ENCODE measurements at regions not wholly inside any gene's neighbourhood (a gene's known extent, or its start where the extent isn't known, plus 50 kb on each side); places are given as distances from the start of the nearest gene placed in this dataset.

- no peak for TF ChIP-seq ZNF142 (CRISPR knock-in tag; IDR thresholded peaks at IDR 0.05)
These were observed 296.0 kb downstream of the ATPSCKMT start (continued) for GRCh38 chr5:9953691-9954090.

GRCh38 chr5:9951865-9952516, 297.7 kb downstream of the ATPSCKMT start:
- intact Hi-C loops (cut with micrococcal nuclease; ENCODE audit: unreplicated experiment) (no loop called here), in situ Hi-C loops (cut with HindIII; ENCODE audit: extremely low pct_ligation_motif_present, low pct_unique_long_range_greater_than_20kb) (no loop called here)
- ChIA-PET CTCF (ENCODE audit: low intra/inter-chr PET ratio, low total read pairs) (no interaction called here), POLR2A (no interaction called here)
- Histone ChIP-seq H3K9me3 (ENCODE audit: low read length) (no peaks in the 10 kb centered on the region), H4K20me1 (ENCODE audit: insufficient read depth, low read length) (no peaks in the 10 kb centered on the region), H3K9ac (ENCODE audit: insufficient read depth, low read depth, low read length) (no peak overlapping the region), H2AFZ (ENCODE audit: low read length) (no peak overlapping the region), H3K4me1 (ENCODE audit: insufficient read depth, low read length) (no peaks in the 10 kb centered on the region), H3K27ac (ENCODE audit: extremely low read length, insufficient read depth, low read length) (no peak overlapping the region), H3K79me2 (ENCODE audit: insufficient read depth, low read length) (no peaks in the 10 kb centered on the region), H3K4me3 (replicated peaks in 1 of 3; ENCODE audit: insufficient read depth in 1 of 3, low read depth in 2 of 3, low read length in 3 of 3) (no peak overlapping the region), H3K4me2 (ENCODE audit: low read depth, low read length) (no peak overlapping the region), H3K27me3 (ENCODE audit: control insufficient read depth in 1 of 2, insufficient read depth in 2 of 2, low read length in 2 of 2) (peaks cover 0 to 10% of the 10 kb centered on the region in 2 experiments; a peak in 1 of 5 replicates), H3K36me3 (replicated peaks in 1 of 2; ENCODE audit: control insufficient read depth in 1 of 2, insufficient read depth in 2 of 2, low read length in 2 of 2) (no peaks in the 10 kb centered on the region)
- no TSS peak for BruUV-seq (replicated peaks)
- DNase-seq (ENCODE audit: low spot score): no peak
- FAIRE-seq: no peak
- ATAC-seq: no peak
- WGBS (ENCODE audit: low lambda C conversion rate): 15% methylated on average over 6 of the region's 6 CpGs
- no peak for TF ChIP-seq MNT (IDR thresholded peaks at IDR 0.05)
- no peak for TF ChIP-seq JDP2 (CRISPR knock-in tag; IDR thresholded peaks at IDR 0.05; ENCODE audit: borderline replicate concordance)
- TF ChIP-seq ZNF7 (CRISPR knock-in tag; IDR thresholded peaks at IDR 0.05): no peak
- no peak for TF ChIP-seq SSRP1 (CRISPR knock-in tag; IDR thresholded peaks at IDR 0.05)
- TF ChIP-seq NFE2 (CRISPR knock-in tag; IDR thresholded peaks at IDR 0.05): no peak
